CD4-positive, alpha-beta memory T cell (primary cell): ENCODE measurements at regions not wholly inside any gene's neighbourhood (a gene's known extent, or its start where the extent isn't known, plus 50 kb on each side); places are given as distances from the start of the nearest gene placed in this dataset.

ENCODE experiments used
- CTCF ChIA-PET: fragments of 350-600 bp; sonication (Branson Sonifier 250); formaldehyde crosslinking; loops from one replicate; lab custom pipeline; 2021; ENCODE audit warnings: inconsistent platforms; ENCODE audit not compliant: partially characterized antibody; lab: Charles Lee
- POLR2A ChIA-PET: fragments of 350-600 bp; sonication (Branson Sonifier 250); formaldehyde crosslinking; loops from one replicate; lab custom pipeline; 2021; ENCODE audit not compliant: partially characterized antibody; lab: Charles Lee
- DNase-seq, 5 donors: peaks; one replicate each; pipeline versions ENCODE4 v3.0.0 to v3.0.0-alpha.2; 2020 to 2022; ENCODE audit warnings: mixed read lengths in 1 of 5
- H3K27ac ChIP-seq: one replicate; pipeline ENCODE4 v1.7.0; 2013; ENCODE audit warnings: low read depth, low read length
- H3K27me3 ChIP-seq: 2 replicates; pipeline ENCODE4 v1.7.0; 2013; ENCODE audit warnings: mild to moderate bottlenecking, low read length, moderate library complexity; ENCODE audit not compliant: insufficient read depth
- H3K36me3 ChIP-seq: 2 replicates; pipeline ENCODE4 v1.7.0; 2013; ENCODE audit warnings: mild to moderate bottlenecking, low read length, moderate library complexity; ENCODE audit not compliant: insufficient read depth
- H3K4me1 ChIP-seq: 2 replicates; pipeline ENCODE4 v1.7.0; 2013; ENCODE audit warnings: mild to moderate bottlenecking, low read length, moderate library complexity; ENCODE audit not compliant: insufficient read depth
- H3K4me3 ChIP-seq, 2 donors: one replicate each; pipeline ENCODE4 v1.7.0; 2013; ENCODE audit warnings: low read length in 2 of 2, mild to moderate bottlenecking in 1 of 2
- H3K9me3 ChIP-seq, 2 donors: one replicate each; pipeline ENCODE4 v1.7.0; 2013; ENCODE audit warnings: low read length in 2 of 2, control low read depth in 1 of 2; ENCODE audit not compliant: control insufficient read depth in 1 of 2
- H3K27ac Mint-ChIP-seq, 7 donors: one replicate each; pipeline ENCODE4 v1.8.0; 2020 to 2021; ENCODE audit warnings: mixed read lengths in 7 of 7, mild to moderate bottlenecking in 6 of 7, inconsistent platforms in 3 of 7, moderate library complexity in 3 of 7
- H3K27me3 Mint-ChIP-seq, 2 donors: one replicate each; pipeline ENCODE4 v1.8.0; 2020 to 2021; ENCODE audit warnings: mixed read lengths in 2 of 2
- H3K36me3 Mint-ChIP-seq, 2 donors: one replicate each; pipeline ENCODE4 v1.8.0; 2020 to 2021; ENCODE audit warnings: mixed read lengths in 2 of 2, inconsistent platforms in 1 of 2, mild to moderate bottlenecking in 1 of 2
- H3K4me1 Mint-ChIP-seq, 4 donors: one replicate each; pipeline ENCODE4 v1.8.0; 2020 to 2021; ENCODE audit warnings: mixed read lengths in 4 of 4, mild to moderate bottlenecking in 1 of 4
- H3K4me3 Mint-ChIP-seq, 8 donors: one replicate each; pipeline ENCODE4 v1.8.0; 2020 to 2021; ENCODE audit warnings: mixed read lengths in 8 of 8, mild to moderate bottlenecking in 7 of 8, moderate library complexity in 6 of 8, inconsistent platforms in 3 of 8
- H3K9me3 Mint-ChIP-seq, 8 donors: one replicate each; pipeline ENCODE4 v1.8.0; 2020 to 2021; ENCODE audit warnings: mixed read lengths in 8 of 8, mild to moderate bottlenecking in 5 of 8, inconsistent platforms in 3 of 8, moderate library complexity in 1 of 8
- intact Hi-C: fragments of 100-400 bp; cut with micrococcal nuclease; formaldehyde crosslinking; loops from one replicate; pipeline ENCODE4 v1.15.1; 2023

GRCh38 chr10:4532011-4532410, 294.0 kb upstream of the AKR1E2 start:
- Histone ChIP-seq H3K9me3 (no peaks in the 10 kb centered on the region), H3K27me3 (no peaks in the 10 kb centered on the region)

GRCh38 chr10:4529266-4529665, 296.7 kb upstream of the AKR1E2 start:
- Histone ChIP-seq H3K9me3 (no peaks in the 10 kb centered on the region), H3K27me3 (no peaks in the 10 kb centered on the region), H3K36me3 (no peaks in the 10 kb centered on the region), H3K4me3 (no peak overlapping the region), H3K4me1 (no peaks in the 10 kb centered on the region), H3K27ac (no peak overlapping the region)
- DNase-seq = no peak
- peaks cover 5 to 7% of the 10 kb centered on the region in 2 donors for H3K27me3 Mint-ChIP-seq
- peaks cover 0 to 2% (median 0%) of the 10 kb centered on the region in 4 donors for H3K4me1 Mint-ChIP-seq
- ChIA-PET POLR2A (no interaction called here), CTCF (no interaction called here)
- intact Hi-C loops = no loop called here
- no peaks in the 10 kb centered on the region for H3K36me3 Mint-ChIP-seq
- H3K9me3 Mint-ChIP-seq = no peaks in the 10 kb centered on the region
- H3K27ac Mint-ChIP-seq = no peak overlapping the region
- no peak overlapping the region for H3K4me3 Mint-ChIP-seq

More at GRCh38 chr10:4532011-4532410, 294.0 kb upstream of the AKR1E2 start:
- Mint-ChIP-seq H3K27me3 (peaks cover 5% of the 10 kb centered on the region in 2 donors), H3K4me3 (no peak overlapping the region), H3K4me1 (peaks cover 0 to 2% (median 0%) of the 10 kb centered on the region in 4 donors), H3K27ac (no peak overlapping the region), H3K36me3 (no peaks in the 10 kb centered on the region), H3K9me3 (peaks cover 0 to 9% (median 6%) of the 10 kb centered on the region in 8 donors)
- Histone ChIP-seq H3K4me1 (no peaks in the 10 kb centered on the region), H3K4me3 (no peak overlapping the region), H3K27ac (no peak overlapping the region), H3K36me3 (no peaks in the 10 kb centered on the region)
- intact Hi-C loops = no loop called here
- DNase-seq = no peak
- POLR2A ChIA-PET = no interaction called here
- CTCF ChIA-PET = no interaction called here

GRCh38 chr10:4527281-4527970, 298.6 kb upstream of the AKR1E2 start:
- Mint-ChIP-seq H3K27ac (no peak overlapping the region), H3K9me3 (no peaks in the 10 kb centered on the region), H3K27me3 (peaks cover 7 to 8% of the 10 kb centered on the region in 2 donors), H3K4me1 (peaks cover 0 to 2% (median 0%) of the 10 kb centered on the region in 4 donors), H3K36me3 (no peaks in the 10 kb centered on the region), H3K4me3 (no peak overlapping the region)
- intact Hi-C loops = no loop called here
- ChIA-PET CTCF (no interaction called here), POLR2A (no interaction called here)
- Histone ChIP-seq H3K27me3 (no peaks in the 10 kb centered on the region), H3K36me3 (no peaks in the 10 kb centered on the region), H3K27ac (no peak overlapping the region), H3K9me3 (no peaks in the 10 kb centered on the region), H3K4me3 (no peak overlapping the region), H3K4me1 (no peaks in the 10 kb centered on the region)
- no peak for DNase-seq

- H3K9me3 Mint-ChIP-seq = no peaks in the 10 kb centered on the region
- POLR2A ChIA-PET = no interaction called here
Observed at GRCh38 chr10:4526311-4526731, 299.7 kb upstream of the AKR1E2 start.

GRCh38 chr10:4525103-4525502, 300.9 kb upstream of the AKR1E2 start:
- no peak for DNase-seq
- Histone ChIP-seq H3K27me3 (no peaks in the 10 kb centered on the region), H3K27ac (no peak overlapping the region), H3K4me3 (no peak overlapping the region), H3K4me1 (no peaks in the 10 kb centered on the region), H3K36me3 (no peaks in the 10 kb centered on the region), H3K9me3 (no peaks in the 10 kb centered on the region)
- Mint-ChIP-seq H3K4me1 (peaks cover 0 to 2% (median 0%) of the 10 kb centered on the region in 4 donors), H3K27ac (no peak overlapping the region), H3K4me3 (no peak overlapping the region), H3K27me3 (peaks cover 4 to 5% of the 10 kb centered on the region in 2 donors), H3K9me3 (no peaks in the 10 kb centered on the region), H3K36me3 (no peaks in the 10 kb centered on the region)
- ChIA-PET CTCF (no interaction called here), POLR2A (no interaction called here)
- intact Hi-C loops = no loop called here

More at GRCh38 chr10:4526311-4526731, 299.7 kb upstream of the AKR1E2 start:
- CTCF ChIA-PET = no interaction called here
- no peak for DNase-seq
- H3K36me3 ChIP-seq = no peaks in the 10 kb centered on the region
- H3K4me1 ChIP-seq = no peaks in the 10 kb centered on the region
- no peak overlapping the region for H3K27ac ChIP-seq
- H3K9me3 ChIP-seq = no peaks in the 10 kb centered on the region
- Mint-ChIP-seq H3K4me3 (no peak overlapping the region), H3K27ac (no peak overlapping the region), H3K4me1 (peaks cover 0 to 2% (median 0%) of the 10 kb centered on the region in 4 donors), H3K27me3 (peaks cover 5 to 6% of the 10 kb centered on the region in 2 donors), H3K36me3 (no peaks in the 10 kb centered on the region)
- H3K27me3 ChIP-seq = no peaks in the 10 kb centered on the region
- intact Hi-C loops = no loop called here
- H3K4me3 ChIP-seq = no peak overlapping the region

GRCh38 chr10:4522296-4523000, 303.6 kb upstream of the AKR1E2 start:
- no peak overlapping the region for H3K27ac Mint-ChIP-seq
- H3K27me3 Mint-ChIP-seq = peaks cover 3 to 6% of the 10 kb centered on the region in 2 donors
- peaks cover 0 to 3% (median 0%) of the 10 kb centered on the region in 8 donors for H3K9me3 Mint-ChIP-seq
- ChIA-PET POLR2A (no interaction called here), CTCF (no interaction called here)
- H3K36me3 Mint-ChIP-seq = no peaks in the 10 kb centered on the region
- DNase-seq = no peak
- H3K36me3 ChIP-seq = no peaks in the 10 kb centered on the region
- intact Hi-C loops = no loop called here
- no peaks in the 10 kb centered on the region for H3K4me1 ChIP-seq
- H3K27me3 ChIP-seq = no peaks in the 10 kb centered on the region
- H3K27ac ChIP-seq = no peak overlapping the region
- no peaks in the 10 kb centered on the region for H3K4me1 Mint-ChIP-seq
- H3K9me3 ChIP-seq = no peaks in the 10 kb centered on the region
- H3K4me3 ChIP-seq = no peak overlapping the region
- H3K4me3 Mint-ChIP-seq = no peak overlapping the region

- Histone ChIP-seq H3K4me3 (no peak overlapping the region), H3K27me3 (no peaks in the 10 kb centered on the region), H3K36me3 (no peaks in the 10 kb centered on the region), H3K9me3 (no peaks in the 10 kb centered on the region), H3K4me1 (no peaks in the 10 kb centered on the region), H3K27ac (no peak overlapping the region)
- CTCF ChIA-PET = no interaction called here
- POLR2A ChIA-PET = no interaction called here
- Mint-ChIP-seq H3K36me3 (peaks cover 0 to 3% of the 10 kb centered on the region in 2 donors), H3K4me1 (peaks cover 0 to 1% (median 0%) of the 10 kb centered on the region in 4 donors), H3K9me3 (peaks cover 0 to 12% (median 4%) of the 10 kb centered on the region in 8 donors), H3K27me3 (peaks cover 1 to 11% of the 10 kb centered on the region in 2 donors), H3K4me3 (no peak overlapping the region), H3K27ac (no peak overlapping the region)
- intact Hi-C loops = no loop called here
- no peak for DNase-seq
Observed at GRCh38 chr10:4519658-4520402, 306.2 kb upstream of the AKR1E2 start.
